Stomach (tissue), 4 donors: ENCODE measurements at regions not wholly inside any gene's neighbourhood (a gene's known extent, or its start where the extent isn't known, plus 50 kb on each side); places are given as distances from the start of the nearest gene placed in this dataset.

Source experiments
- CTCF ChIP-seq, 7 experiments: fragments of 450-650 bp in 4 of 7; fragments of 200-600 bp in 3 of 7; sonication (generic) in 3 of 7; IDR thresholded peaks; one replicate each; pipeline ENCODE4 v1.5.1; 2016 to 2019; ENCODE audit warnings: antibody characterized with exemption in 7 of 7, control low read depth in 2 of 7, mild to moderate bottlenecking in 1 of 7
- EP300 ChIP-seq: sonication (generic); formaldehyde crosslinking; IDR thresholded peaks from one replicate; pipeline ENCODE4 v1.6.1; 2017; ENCODE audit warnings: antibody characterized with exemption

- TF ChIP-seq CTCF (IDR thresholded peaks at IDR 0.05) (no peak), EP300 (no peak)
Measured at GRCh38 chr18:37935086-37935485, 369.5 kb upstream of the CELF4 start.
